ENCODE measurements at regions not wholly inside any gene's neighbourhood (a gene's known extent, or its start where the extent isn't known, plus 50 kb on each side); places are given as distances from the start of the nearest gene placed in this dataset.

DNA sequence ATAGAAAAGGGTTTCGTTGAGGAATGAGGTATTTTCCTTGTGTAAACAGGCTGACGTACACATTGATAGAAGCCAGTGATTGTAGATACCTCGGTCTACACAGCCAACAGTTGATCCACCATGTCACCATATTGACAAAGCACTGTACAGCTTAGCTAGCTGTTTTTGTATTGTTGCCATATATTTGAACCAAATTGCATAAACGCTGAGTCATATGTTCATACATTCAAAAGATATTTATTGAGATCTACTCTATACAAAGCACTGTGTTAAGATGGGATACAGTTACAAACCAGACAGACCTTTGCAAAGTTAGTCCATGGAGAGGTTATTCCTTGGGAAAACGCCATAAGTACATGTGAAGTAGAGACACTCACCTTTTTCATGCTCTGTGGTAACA lies 132.4 kb upstream of the ATP1B1 start:
- TF ChIP-seq, protein P1, sequence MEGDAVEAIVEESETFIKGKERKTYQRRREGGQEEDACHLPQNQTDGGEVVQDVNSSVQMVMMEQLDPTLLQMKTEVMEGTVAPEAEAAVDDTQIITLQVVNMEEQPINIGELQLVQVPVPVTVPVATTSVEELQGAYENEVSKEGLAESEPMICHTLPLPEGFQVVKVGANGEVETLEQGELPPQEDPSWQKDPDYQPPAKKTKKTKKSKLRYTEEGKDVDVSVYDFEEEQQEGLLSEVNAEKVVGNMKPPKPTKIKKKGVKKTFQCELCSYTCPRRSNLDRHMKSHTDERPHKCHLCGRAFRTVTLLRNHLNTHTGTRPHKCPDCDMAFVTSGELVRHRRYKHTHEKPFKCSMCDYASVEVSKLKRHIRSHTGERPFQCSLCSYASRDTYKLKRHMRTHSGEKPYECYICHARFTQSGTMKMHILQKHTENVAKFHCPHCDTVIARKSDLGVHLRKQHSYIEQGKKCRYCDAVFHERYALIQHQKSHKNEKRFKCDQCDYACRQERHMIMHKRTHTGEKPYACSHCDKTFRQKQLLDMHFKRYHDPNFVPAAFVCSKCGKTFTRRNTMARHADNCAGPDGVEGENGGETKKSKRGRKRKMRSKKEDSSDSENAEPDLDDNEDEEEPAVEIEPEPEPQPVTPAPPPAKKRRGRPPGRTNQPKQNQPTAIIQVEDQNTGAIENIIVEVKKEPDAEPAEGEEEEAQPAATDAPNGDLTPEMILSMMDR (IDR thresholded peaks at IDR 0.05; ENCODE audit: low read depth, low read length), result no peak
- TF ChIP-seq MYC (IDR thresholded peaks at IDR 0.05; ENCODE audit: low read depth, low read length) (no peak), POLR2A (IDR thresholded peaks at IDR 0.05; ENCODE audit: extremely low read depth, insufficient read length) (no peak)

Measured in NB4 (cell line).